Heart left ventricle (tissue), 16 donors: ENCODE measurements at regions not wholly inside any gene's neighbourhood (a gene's known extent, or its start where the extent isn't known, plus 50 kb on each side); places are given as distances from the start of the nearest gene placed in this dataset.

ENCODE experiments used
- ATAC-seq, 4 donors: fragments of 200-7000 bp; cut with Tn5 transposase; one replicate each; pipeline ENCODE4 v1.9.1; 2020 to 2022; ENCODE audit warnings: moderate library complexity in 4 of 4, mild to moderate bottlenecking in 3 of 4, moderate number of reproducible peaks in 1 of 4
- DNase-seq, 5 donors: peaks; one replicate each; pipeline ENCODE4 v3.0.0-alpha.2; 2020
- H3K27ac ChIP-seq, 12 donors: fragments of 200-600 bp; sonication (generic) in 4 of 12; one replicate each; pipeline versions ENCODE4 v1.5.0 to v1.8.0; 2016 to 2022; ENCODE audit warnings: mild to moderate bottlenecking in 2 of 12
- H3K27me3 ChIP-seq, 9 donors: fragments of 200-600 bp; sonication (generic) in 2 of 9; one replicate each; pipeline versions ENCODE4 v1.5.1 to v1.8.0; 2016 to 2022; ENCODE audit warnings: mild to moderate bottlenecking in 3 of 9
- H3K36me3 ChIP-seq, 9 donors: fragments of 200-600 bp; sonication (generic) in 2 of 9; one replicate each; pipeline versions ENCODE4 v1.5.0 to v1.8.0; 2018 to 2022; ENCODE audit warnings: mild to moderate bottlenecking in 2 of 9
- H3K4me1 ChIP-seq, 12 donors: fragments of 200-600 bp; sonication (generic) in 4 of 12; one replicate each; pipeline versions ENCODE4 v1.5.0 to v1.8.0; 2016 to 2022; ENCODE audit warnings: mild to moderate bottlenecking in 3 of 12
- H3K4me3 ChIP-seq, 12 donors: fragments of 200-600 bp; sonication (generic) in 4 of 12; one replicate each; pipeline versions ENCODE4 v1.5.0 to v1.8.0; 2017 to 2022; ENCODE audit warnings: mild to moderate bottlenecking in 9 of 12, moderate library complexity in 4 of 12
- H3K9me3 ChIP-seq, 12 donors: fragments of 200-600 bp; sonication (generic) in 4 of 12; one replicate each; pipeline versions ENCODE4 v1.5.0 to v1.8.0; 2016 to 2022; ENCODE audit warnings: mild to moderate bottlenecking in 1 of 12
- POLR2A ChIP-seq, 2 donors: fragments of 450-650 bp; IDR thresholded peaks; one replicate each; pipeline ENCODE4 v1.6.1; 2017; ENCODE audit warnings: antibody characterized with exemption in 2 of 2, mild to moderate bottlenecking in 2 of 2, moderate library complexity in 2 of 2
- WGBS, 4 donors: extraction: QIAGEN DNeasy Blood & Tissue Kit in 2 of 4; methylation state at CpG; one replicate each; pipeline versions ENCODE4 v1.1.5 to v1.1.7; 2013 to 2018; 5-methylcytosine and 5-hydroxymethylcytosine counted together
- intact Hi-C, 10 donors: fragments of 100-400 bp; cut with DNase I; formaldehyde crosslinking; loops; one replicate each; pipeline versions ENCODE4 v1.11.1 to v1.14.2; 2022
- TF ChIP-seq, protein P1 (sequence below), 12 donors: fragments of 200-600 bp; sonication (generic) in 4 of 12; IDR thresholded peaks; one replicate each; pipeline versions ENCODE4 v1.5.0 to v1.8.0; 2018 to 2022; ENCODE audit warnings: antibody characterized with exemption in 12 of 12, mild to moderate bottlenecking in 5 of 12
- donor health status: ischemic (EF 13 %, LVEDD 7.1; RV severe dilation, severe dysfunction).
- donor health status: healthy with polysubstance abuse.
- donor health status: DM: no; HTN: yes; CAD: no.
- donor health status: DM: no; HTN: no; CAD: no.
- donor health status: ischemic (EF 25% LVEDD 6.9; RV normal size, moderate dysfunction).
- donor health status: ischemic (EF 25% LVEDD 5.7; RV mildly dilated, moderate dysfunction).
- donor health status: healthy.
- donor health status: DM: yes; HTN: yes; CAD: no.
- donor health status: ischemic (EF 35%, LVEDD 5.7; RV mildly dilated, moderate dysfunction).
- donor health status: nonischemic (EF 11% LVEDD 7.7; RV severe dilation, severe dysfunction).
- donor health status: DM: yes; HTN: yes; CAD: no.
- donor health status: PGD.
- donor health status: ischemic (EF 29% LVEDD 5.4; RV normal size, mild dysfunction).
- donor health status: nonischemic (EF 23%, LVEDD 6.1; RV moderate dilation, normal function).

DNA sequence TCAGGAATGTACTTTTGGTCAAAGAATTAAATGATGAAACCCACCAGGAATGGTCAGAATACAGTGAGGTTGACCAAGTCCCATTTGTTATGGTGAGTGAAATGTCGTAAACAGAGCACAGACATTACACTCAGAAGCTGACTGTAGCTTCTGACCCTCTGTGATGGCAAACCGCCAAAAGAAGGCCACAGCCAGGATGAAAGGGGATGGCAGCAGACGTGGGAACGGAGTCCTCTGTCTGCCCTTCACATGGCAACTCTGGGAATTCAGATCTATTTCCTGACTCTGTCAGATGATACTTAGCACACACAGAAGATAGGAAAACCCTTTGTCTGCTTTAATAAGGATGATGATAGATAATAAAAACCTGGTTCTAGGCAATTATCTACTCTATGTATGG is 757.1 kb downstream of the SORCS3 start:
- H3K27me3 ChIP-seq, result no peaks in the 10 kb centered on the region
- no peak overlapping the region for H3K27ac ChIP-seq
- peaks cover 0 to 7% (median 0%) of the 10 kb centered on the region in 12 donors for H3K9me3 ChIP-seq
- H3K4me3 ChIP-seq, result no peak overlapping the region
- WGBS, 4 donors, result 9 to 14% (median 9%) methylated on average over 4 of the region's 4 CpGs
- no peaks in the 10 kb centered on the region for H3K36me3 ChIP-seq
- TF ChIP-seq, protein P1, sequence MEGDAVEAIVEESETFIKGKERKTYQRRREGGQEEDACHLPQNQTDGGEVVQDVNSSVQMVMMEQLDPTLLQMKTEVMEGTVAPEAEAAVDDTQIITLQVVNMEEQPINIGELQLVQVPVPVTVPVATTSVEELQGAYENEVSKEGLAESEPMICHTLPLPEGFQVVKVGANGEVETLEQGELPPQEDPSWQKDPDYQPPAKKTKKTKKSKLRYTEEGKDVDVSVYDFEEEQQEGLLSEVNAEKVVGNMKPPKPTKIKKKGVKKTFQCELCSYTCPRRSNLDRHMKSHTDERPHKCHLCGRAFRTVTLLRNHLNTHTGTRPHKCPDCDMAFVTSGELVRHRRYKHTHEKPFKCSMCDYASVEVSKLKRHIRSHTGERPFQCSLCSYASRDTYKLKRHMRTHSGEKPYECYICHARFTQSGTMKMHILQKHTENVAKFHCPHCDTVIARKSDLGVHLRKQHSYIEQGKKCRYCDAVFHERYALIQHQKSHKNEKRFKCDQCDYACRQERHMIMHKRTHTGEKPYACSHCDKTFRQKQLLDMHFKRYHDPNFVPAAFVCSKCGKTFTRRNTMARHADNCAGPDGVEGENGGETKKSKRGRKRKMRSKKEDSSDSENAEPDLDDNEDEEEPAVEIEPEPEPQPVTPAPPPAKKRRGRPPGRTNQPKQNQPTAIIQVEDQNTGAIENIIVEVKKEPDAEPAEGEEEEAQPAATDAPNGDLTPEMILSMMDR (IDR thresholded peaks at IDR 0.05), result no peak
- no peak for TF ChIP-seq POLR2A (IDR thresholded peaks at IDR 0.05)
- intact Hi-C loops, result no loop called here
- DNase-seq, result peak; percentile 19 to 58 (median 31)
- H3K4me1 ChIP-seq, result peaks cover 0 to 4% (median 0%) of the 10 kb centered on the region in 12 donors
- peak in 2 of 4 donors; percentile 72 to 78 for ATAC-seq

DNA sequence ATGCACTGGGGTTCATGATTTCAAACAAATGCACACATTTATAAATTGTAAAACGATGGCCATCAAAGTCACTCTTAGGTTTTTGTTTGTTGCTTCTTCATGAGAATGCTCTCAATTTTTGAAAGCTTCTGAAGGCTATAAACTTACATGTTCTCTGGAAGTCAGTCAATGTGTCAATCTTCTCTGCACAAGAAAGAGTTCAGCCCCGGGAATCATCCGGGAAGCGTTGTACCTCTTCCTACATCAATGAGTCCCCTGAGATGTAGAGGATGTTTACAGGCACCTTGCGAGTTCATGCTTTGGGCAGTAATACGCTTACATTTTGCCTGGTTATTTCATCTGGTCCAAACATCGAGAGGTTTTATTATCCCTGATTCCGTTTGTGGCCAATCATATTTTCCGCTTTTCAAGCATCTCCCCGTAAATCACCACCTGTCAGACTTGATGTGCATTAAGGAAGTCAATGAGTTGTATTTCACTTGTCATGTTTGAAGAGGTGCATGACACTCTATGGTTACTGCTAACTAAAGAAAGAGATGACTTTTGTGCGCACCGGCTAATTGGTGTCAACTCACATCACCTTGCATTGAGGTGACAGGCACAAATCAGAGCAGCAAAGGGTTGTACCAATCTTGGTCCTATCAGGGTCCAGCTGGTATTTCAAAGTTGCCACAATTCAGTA is 750.7 kb downstream of the SORCS3 start:
- H3K27me3 ChIP-seq, result no peaks in the 10 kb centered on the region
- H3K4me1 ChIP-seq, result no peaks in the 10 kb centered on the region
- H3K36me3 ChIP-seq, result no peaks in the 10 kb centered on the region
- 88 to 90% (median 88%) methylated on average over 12 of the region's 12 CpGs for WGBS, 4 donors
- DNase-seq (no peak), ATAC-seq (no peak)
- no peak for TF ChIP-seq POLR2A (IDR thresholded peaks at IDR 0.05)
- TF ChIP-seq, protein P1 (IDR thresholded peaks at IDR 0.05), result no peak
- no peak overlapping the region for H3K27ac ChIP-seq
- no peak overlapping the region for H3K4me3 ChIP-seq
- intact Hi-C loops, result no loop called here
- no peaks in the 10 kb centered on the region for H3K9me3 ChIP-seq

DNA sequence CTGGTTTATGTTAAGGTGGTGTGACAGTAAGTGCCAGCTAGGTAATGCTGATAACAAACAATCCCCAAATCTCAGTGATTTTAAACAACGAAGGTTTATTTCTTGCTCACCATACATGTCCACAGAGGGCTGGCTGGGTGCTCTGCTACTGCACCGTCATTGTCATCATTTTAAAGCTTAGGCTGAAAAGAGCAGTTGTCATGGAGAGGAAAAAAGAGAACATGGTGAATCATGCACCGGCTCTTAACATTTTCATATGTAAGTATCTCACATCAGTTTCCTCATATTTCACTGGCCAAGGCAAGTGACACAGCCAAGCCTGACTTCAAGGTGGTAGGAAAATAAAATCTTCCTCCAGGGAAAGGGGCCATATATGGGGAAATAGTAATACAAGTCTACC is 746.9 kb downstream of the SORCS3 start:
- no peaks in the 10 kb centered on the region for H3K4me1 ChIP-seq
- no peak overlapping the region for H3K27ac ChIP-seq
- TF ChIP-seq, protein P1 (IDR thresholded peaks at IDR 0.05), result no peak
- no peak for TF ChIP-seq POLR2A (IDR thresholded peaks at IDR 0.05)
- intact Hi-C loops, result no loop called here
- H3K27me3 ChIP-seq, result no peaks in the 10 kb centered on the region
- 80 to 89% (median 86%) methylated on average over 3 of the region's 3 CpGs for WGBS, 4 donors
- H3K9me3 ChIP-seq, result no peaks in the 10 kb centered on the region
- H3K4me3 ChIP-seq, result no peak overlapping the region
- DNase-seq, result no peak
- ATAC-seq, result no peak
- H3K36me3 ChIP-seq, result no peaks in the 10 kb centered on the region

DNA sequence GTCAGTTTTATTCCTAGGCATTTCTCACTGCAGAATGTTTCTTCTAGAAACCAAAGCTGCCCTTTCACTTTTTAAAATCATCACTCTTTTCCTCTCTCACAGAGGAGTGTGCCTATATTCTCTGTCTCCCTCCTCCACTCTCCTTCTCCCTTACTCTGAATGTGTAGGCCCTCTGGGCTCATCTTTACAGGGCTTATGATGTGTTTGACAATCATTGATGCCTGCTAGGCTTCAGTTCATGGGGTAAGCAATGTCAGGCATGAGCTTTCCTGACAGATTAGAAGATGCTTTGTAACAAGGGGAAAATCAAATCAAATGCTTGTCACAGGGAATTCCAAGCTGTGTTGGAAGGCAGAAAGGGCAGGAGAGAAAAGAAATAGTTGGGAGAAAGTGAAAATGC is 742.9 kb downstream of the SORCS3 start:
- H3K9me3 ChIP-seq, result no peaks in the 10 kb centered on the region
- H3K4me3 ChIP-seq, result no peak overlapping the region
- H3K27me3 ChIP-seq, result no peaks in the 10 kb centered on the region
- H3K4me1 ChIP-seq, result no peaks in the 10 kb centered on the region
- no peak for TF ChIP-seq POLR2A (IDR thresholded peaks at IDR 0.05)
- no peaks in the 10 kb centered on the region for H3K36me3 ChIP-seq
- no peak overlapping the region for H3K27ac ChIP-seq
- ATAC-seq, result no peak
- intact Hi-C loops, result no loop called here
- no peak for DNase-seq

DNA sequence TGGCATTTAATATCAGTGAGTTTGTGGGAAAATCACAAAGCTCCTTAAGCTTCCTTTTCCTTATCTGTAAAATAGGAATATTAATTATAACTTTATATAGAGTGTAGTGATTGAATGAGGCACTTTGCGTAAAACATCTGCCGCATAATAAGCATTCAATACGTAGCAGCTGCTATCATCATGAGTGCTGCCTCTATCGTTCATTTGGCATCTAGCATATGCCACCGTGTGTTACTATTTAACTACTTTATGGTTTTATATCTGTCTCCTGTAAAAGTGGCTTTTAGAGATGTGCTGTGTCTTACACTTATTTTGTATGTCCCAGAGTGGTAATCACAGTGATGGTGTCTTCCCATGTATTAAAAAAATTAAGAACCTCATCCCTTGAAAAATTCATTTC is 729.6 kb downstream of the SORCS3 start:
- Histone ChIP-seq H3K4me1 (no peaks in the 10 kb centered on the region), H3K27me3 (no peaks in the 10 kb centered on the region), H3K4me3 (no peak overlapping the region), H3K36me3 (no peaks in the 10 kb centered on the region), H3K27ac (no peak overlapping the region), H3K9me3 (no peaks in the 10 kb centered on the region)
- DNase-seq, result no peak
- TF ChIP-seq, protein P1 (IDR thresholded peaks at IDR 0.05), result no peak
- TF ChIP-seq POLR2A (IDR thresholded peaks at IDR 0.05), result no peak
- 89 to 91% (median 89%) methylated on average over 5 of the region's 5 CpGs for WGBS, 4 donors
- ATAC-seq, result no peak
- intact Hi-C loops, result no loop called here
